GM21360 (cell line): ENCODE measurements at regions not wholly inside any gene's neighbourhood (a gene's known extent, or its start where the extent isn't known, plus 50 kb on each side); places are given as distances from the start of the nearest gene placed in this dataset.

Source experiments
- ATAC-seq: cut with Tn5 transposase; IDR thresholded peaks from one replicate; pipeline ENCODE4 v1.9.1; 2021; ENCODE audit warnings: mild to moderate bottlenecking, moderate library complexity; ENCODE audit not compliant: unreplicated experiment

- ATAC-seq = no peak
Observed at GRCh38 chr5:167481345-167481744, 810.1 kb upstream of the WWC1 start.

- no peak for ATAC-seq
Observed at GRCh38 chr5:167482555-167482954, 808.9 kb upstream of the WWC1 start.

GRCh38 chr5:167485061-167485774 lies 806.2 kb upstream of the WWC1 start:
- no peak for ATAC-seq

GRCh38 chr5:167488371-167488770 lies 803.1 kb upstream of the WWC1 start:
- no peak for ATAC-seq

- ATAC-seq = peak; percentile 71
Observed at GRCh38 chr5:167489202-167489601, 802.2 kb upstream of the WWC1 start.

GRCh38 chr5:167503926-167504720 lies 787.3 kb upstream of the WWC1 start:
- ATAC-seq = no peak

- ATAC-seq = no peak
Observed at GRCh38 chr5:167507463-167508233, 783.8 kb upstream of the WWC1 start.

- ATAC-seq = no peak
Observed at GRCh38 chr5:167509076-167509475, 782.4 kb upstream of the WWC1 start.

GRCh38 chr5:167511276-167511675 lies 780.2 kb upstream of the WWC1 start:
- no peak for ATAC-seq

- ATAC-seq = no peak
Observed at GRCh38 chr5:167512111-167512510, 779.3 kb upstream of the WWC1 start.

- ATAC-seq = no peak
Observed at GRCh38 chr5:167513381-167513780, 778.1 kb upstream of the WWC1 start.

GRCh38 chr5:167514461-167514860 lies 777.0 kb upstream of the WWC1 start:
- no peak for ATAC-seq

GRCh38 chr5:167525004-167525403 lies 766.4 kb upstream of the WWC1 start:
- no peak for ATAC-seq

- no peak for ATAC-seq
Observed at GRCh38 chr5:167528651-167529050, 762.8 kb upstream of the WWC1 start.

GRCh38 chr5:167530548-167530947 lies 760.9 kb upstream of the WWC1 start:
- no peak for ATAC-seq

- no peak for ATAC-seq
Observed at GRCh38 chr5:167533814-167534795, 757.3 kb upstream of the WWC1 start.

GRCh38 chr5:167539747-167540146 lies 751.7 kb upstream of the WWC1 start:
- ATAC-seq = no peak

GRCh38 chr5:167546270-167546669 lies 745.2 kb upstream of the WWC1 start:
- ATAC-seq = no peak

GRCh38 chr5:167552356-167552755 lies 739.1 kb upstream of the WWC1 start:
- no peak for ATAC-seq

GRCh38 chr5:167553511-167553910 lies 737.9 kb upstream of the WWC1 start:
- ATAC-seq = no peak
